Gastrocnemius medialis (tissue), 4 donors: ENCODE measurements at regions not wholly inside any gene's neighbourhood (a gene's known extent, or its start where the extent isn't known, plus 50 kb on each side); places are given as distances from the start of the nearest gene placed in this dataset.

Source experiments
- ATAC-seq, 2 donors: fragments of 150-250 bp; one replicate each; pipeline ENCODE4 v1.9.1; 2016
- DNase-seq, 2 donors: peaks; one replicate each; pipeline ENCODE4 v3.0.0-alpha.2; 2019
- H3K27ac ChIP-seq, 4 donors: fragments of 200-600 bp; sonication (generic); 1 replicate in 1 of 4; 2 replicates in 3 of 4; pipeline ENCODE4 v1.5.1; 2016 to 2018; ENCODE audit warnings: mild to moderate bottlenecking in 2 of 4, moderate library complexity in 1 of 4
- H3K27me3 ChIP-seq, 3 donors: fragments of 200-600 bp; sonication (generic) in 2 of 3; 1 replicate in 1 of 3; 2 replicates in 2 of 3; pipeline versions ENCODE4 v1.5.1 to v1.6.0; 2016 to 2019; ENCODE audit warnings: mild to moderate bottlenecking in 1 of 3, moderate library complexity in 1 of 3
- H3K36me3 ChIP-seq, 2 donors: fragments of 200-600 bp; sonication (generic) in 1 of 2; one replicate each; pipeline ENCODE4 v1.5.1; 2017 to 2018
- H3K4me1 ChIP-seq, 2 donors: fragments of 200-600 bp; sonication (generic) in 1 of 2; one replicate each; pipeline ENCODE4 v1.5.1; 2016 to 2017; ENCODE audit warnings: mild to moderate bottlenecking in 2 of 2
- H3K4me3 ChIP-seq, 4 donors: fragments of 200-600 bp; sonication (generic) in 3 of 4; 1 replicate in 1 of 4; 2 replicates in 3 of 4; pipeline ENCODE4 v1.5.1; 2016 to 2019; ENCODE audit warnings: mild to moderate bottlenecking in 2 of 4
- H3K9me3 ChIP-seq, 3 donors: fragments of 200-600 bp; sonication (generic) in 2 of 3; 1 replicate in 1 of 3; 2 replicates in 2 of 3; pipeline ENCODE4 v1.5.1; 2016 to 2019
- CTCF ChIP-seq, 5 experiments: fragments of 450-650 bp in 3 of 5; fragments of 200-600 bp in 2 of 5; sonication (generic) in 2 of 5; IDR thresholded peaks in 4 of 5; conservative IDR thresholded peaks in 1 of 5; 1 replicate in 4 of 5; 2 replicates in 1 of 5; pipeline ENCODE4 v1.5.1; 2016 to 2019; ENCODE audit warnings: antibody characterized with exemption in 5 of 5, mild to moderate bottlenecking in 3 of 5, moderate library complexity in 3 of 5
- POLR2A ChIP-seq, 2 donors: fragments of 450-650 bp; IDR thresholded peaks; one replicate each; pipeline ENCODE4 v1.6.1; 2017; ENCODE audit warnings: antibody characterized with exemption in 2 of 2, mild to moderate bottlenecking in 2 of 2, moderate library complexity in 2 of 2
- in situ Hi-C, 4 donors: fragments of 200-750 bp; cut with MboI; loops; one replicate each; pipeline versions ENCODE4 v1.15.0 to v1.8.0; 2017; ENCODE audit warnings: low sequenced_read_pairs in 4 of 4
- intact Hi-C: fragments of 100-400 bp; cut with DNase I; formaldehyde crosslinking; loops from one replicate; pipeline ENCODE4 v1.15.1; 2023; ENCODE audit warnings: low total_unique reads

GRCh38 chr2:206368484-206368883 is 74.8 kb upstream of the ADAM23 start:
- DNase-seq (no peak), ATAC-seq (peak; percentile 96 to 97)
- H3K36me3 ChIP-seq: no peaks in the 10 kb centered on the region
- peak overlapping the region; percentile 65 to 74 (median 70) for H3K27ac ChIP-seq
- intact Hi-C loops: no loop called here
- H3K4me3 ChIP-seq: no peak overlapping the region
- TF ChIP-seq CTCF (IDR thresholded peaks at IDR 0.05 in 4 of 5, conservative IDR thresholded peaks at IDR 0.05 in 1 of 5) (no peak), POLR2A (IDR thresholded peaks at IDR 0.05) (no peak)
- in situ Hi-C loops: no loop called here
- H3K4me1 ChIP-seq: peaks cover 18 to 20% of the 10 kb centered on the region in 2 donors
- H3K9me3 ChIP-seq: peaks cover 0 to 8% (median 0%) of the 10 kb centered on the region in 3 donors
- H3K27me3 ChIP-seq: no peaks in the 10 kb centered on the region

GRCh38 chr2:206368933-206369569 is 74.3 kb upstream of the ADAM23 start:
- Histone ChIP-seq H3K36me3 (no peaks in the 10 kb centered on the region), H3K27ac (peak overlapping the region; percentile 65 to 74 (median 70)), H3K4me1 (peaks cover 18 to 20% of the 10 kb centered on the region in 2 donors), H3K27me3 (no peaks in the 10 kb centered on the region), H3K9me3 (peaks cover 0 to 8% (median 0%) of the 10 kb centered on the region in 3 donors), H3K4me3 (no peak overlapping the region)
- ATAC-seq (peak; percentile 77 to 87), DNase-seq (no peak)
- intact Hi-C loops: no loop called here
- in situ Hi-C loops: no loop called here
- TF ChIP-seq CTCF (IDR thresholded peaks at IDR 0.05 in 4 of 5, conservative IDR thresholded peaks at IDR 0.05 in 1 of 5) (no peak), POLR2A (IDR thresholded peaks at IDR 0.05) (no peak)

GRCh38 chr2:206375956-206376355 is 67.4 kb upstream of the ADAM23 start:
- TF ChIP-seq CTCF (IDR thresholded peaks at IDR 0.05 in 4 of 5, conservative IDR thresholded peaks at IDR 0.05 in 1 of 5) (no peak), POLR2A (IDR thresholded peaks at IDR 0.05) (no peak)
- Histone ChIP-seq H3K4me3 (no peak overlapping the region), H3K4me1 (peaks cover 10 to 23% of the 10 kb centered on the region in 2 donors), H3K27me3 (no peaks in the 10 kb centered on the region), H3K9me3 (peaks cover 0 to 8% (median 4%) of the 10 kb centered on the region in 3 donors), H3K27ac (no peak overlapping the region), H3K36me3 (no peaks in the 10 kb centered on the region)
- DNase-seq (no peak), ATAC-seq (no peak)
- intact Hi-C loops: no loop called here
- in situ Hi-C loops: no loop called here

- no peaks in the 10 kb centered on the region for H3K27me3 ChIP-seq
These were observed 64.5 kb upstream of the ADAM23 start for GRCh38 chr2:206378835-206379234.

More at GRCh38 chr2:206378835-206379234, 64.5 kb upstream of the ADAM23 start:
- Histone ChIP-seq H3K27ac (peak overlapping the region; percentile 52 to 75 (median 72)), H3K4me1 (peaks cover 10 to 23% of the 10 kb centered on the region in 2 donors), H3K36me3 (no peaks in the 10 kb centered on the region), H3K4me3 (peak overlapping the region in 2 of 4 donors; percentile 12 to 49), H3K9me3 (peaks cover 0 to 5% (median 4%) of the 10 kb centered on the region in 3 donors)
- ATAC-seq (peak; percentile 91 to 96), DNase-seq (peak; percentile 12 to 32)
- TF ChIP-seq CTCF (IDR thresholded peaks at IDR 0.05 in 4 of 5, conservative IDR thresholded peaks at IDR 0.05 in 1 of 5) (no peak), POLR2A (IDR thresholded peaks at IDR 0.05) (no peak)
- in situ Hi-C loops: no loop called here
- intact Hi-C loops: no loop called here
